GM12878 (cell line): ENCODE measurements at regions not wholly inside any gene's neighbourhood (a gene's known extent, or its start where the extent isn't known, plus 50 kb on each side); places are given as distances from the start of the nearest gene placed in this dataset.

Source experiments
- ATAC-seq: fragments of 200-7000 bp; cut with Tn5 transposase; 3 replicates; pipeline ENCODE4 v1.9.1; 2020; ENCODE audit warnings: mild to moderate bottlenecking, moderate library complexity
- BruUV-seq: library from RNA; stranded (reverse); fragments of 400-500 nt; replicated peaks from 2 replicates; lab custom pipeline; 2021; lab: Mats Ljungman, UMichigan
- CTCF ChIA-PET: fragments of 300-600 bp; sonication (Branson Sonifier 250); formaldehyde crosslinking; extraction: SDS; loops from one replicate; lab custom pipeline; 2021; ENCODE audit warnings: inconsistent platforms; lab: Yijun Ruan, JAX
- POLR2A ChIA-PET: fragments of 350-600 bp; formaldehyde crosslinking; extraction: SDS; loops from one replicate; lab custom pipeline; 2021; ENCODE audit warnings: inconsistent platforms; lab: Charles Lee
- RAD21 ChIA-PET: fragments of 300-600 bp; sonication (Branson Sonifier 250); formaldehyde crosslinking; loops from one replicate; lab custom pipeline; 2023; ENCODE audit warnings: antibody characterized with exemption; ENCODE audit not compliant: unreplicated experiment; lab: Charles Lee
- SMC1A ChIA-PET: fragments of 300-600 bp; sonication (Branson Sonifier 250); formaldehyde crosslinking; loops from one replicate; lab custom pipeline; 2023; ENCODE audit not compliant: unreplicated experiment, uncharacterized antibody; lab: Charles Lee
- DNase-seq: peaks from one replicate; pipeline ENCODE4 v3.0.0-alpha.2; 2011; ENCODE audit warnings: low read depth, low spot score
- FAIRE-seq: peaks from 3 replicates; lab custom pipeline; 2011; peaks lifted over from hg19 to GRCh38; lab: Jason Lieb, UNC
- H2AFZ ChIP-seq: 2 replicates; pipeline ENCODE4 v1.6.0; 2011; ENCODE audit warnings: low read depth, low read length, control low read depth; ENCODE audit not compliant: control insufficient read depth
- H3K27ac ChIP-seq: 2 replicates; pipeline ENCODE4 v1.5.1; 2011; ENCODE audit warnings: control low read depth; ENCODE audit not compliant: control insufficient read depth, insufficient read depth
- H3K27me3 ChIP-seq, 2 experiments: replicated peaks in 1 of 2; 2 replicates each; pipeline versions ENCODE4 v1.6.0 to v1.6.1; 2011; ENCODE audit warnings: low read length in 1 of 2; ENCODE audit not compliant: control insufficient read depth in 2 of 2, insufficient read depth in 2 of 2
- H3K36me3 ChIP-seq, 2 experiments: 2 replicates each; pipeline ENCODE4 v1.5.1; 2011; ENCODE audit warnings: low read length in 1 of 2; ENCODE audit not compliant: control insufficient read depth in 2 of 2, insufficient read depth in 2 of 2
- H3K4me1 ChIP-seq: 2 replicates; pipeline ENCODE4 v1.6.1; 2011; ENCODE audit warnings: mild to moderate bottlenecking, low read length, moderate library complexity, mixed read lengths; ENCODE audit not compliant: control insufficient read depth, insufficient read depth
- H3K4me2 ChIP-seq: 2 replicates; pipeline ENCODE4 v1.6.0; 2011; ENCODE audit warnings: control low read depth; ENCODE audit not compliant: control insufficient read depth, insufficient read depth
- H3K4me3 ChIP-seq: fragments of 200-600 bp; sonication (generic); 2 replicates; pipeline ENCODE4 v1.5.1; 2016
- H3K79me2 ChIP-seq: 2 replicates; pipeline ENCODE4 v1.6.0; 2011; ENCODE audit warnings: low read length; ENCODE audit not compliant: control insufficient read depth, insufficient read depth
- H3K9ac ChIP-seq: 2 replicates; pipeline ENCODE4 v1.8.0; 2011; ENCODE audit warnings: low read length, control low read depth, mixed read lengths; ENCODE audit not compliant: control insufficient read depth, insufficient read depth
- H3K9me3 ChIP-seq: replicated peaks from 3 replicates; pipeline ENCODE4 v1.5.1; 2011; ENCODE audit warnings: mild to moderate bottlenecking, low read length; ENCODE audit not compliant: control insufficient read depth, insufficient read depth
- H4K20me1 ChIP-seq: 2 replicates; pipeline ENCODE4 v1.6.0; 2011; ENCODE audit not compliant: control insufficient read depth, insufficient read depth
- NR2F1 ChIP-seq: fragments of 450-650 bp; conservative IDR thresholded peaks from 2 replicates; pipeline ENCODE4 v1.6.1; 2017; ENCODE audit warnings: mild to moderate bottlenecking
- POU2F2 ChIP-seq: IDR thresholded peaks from 3 replicates; pipeline ENCODE4 v1.6.1; 2011; ENCODE audit warnings: low read depth, mild to moderate bottlenecking, low read length, borderline replicate concordance
- SPI1 ChIP-seq: IDR thresholded peaks from 2 replicates; pipeline ENCODE4 v1.6.1; 2011; ENCODE audit warnings: low read depth, mild to moderate bottlenecking, low read length, moderate library complexity, borderline replicate concordance; ENCODE audit not compliant: insufficient read depth
- WGBS: methylation state at CpG from one replicate; pipeline ENCODE4 v1.1.6; 2016; ENCODE audit warnings: low lambda C conversion rate; ENCODE audit not compliant: insufficient replicate concordance, insufficient coverage; ENCODE audit errors: missing lambda C conversion rate; 5-methylcytosine and 5-hydroxymethylcytosine counted together
- in situ Hi-C: fragments of 300-500 bp; cut with MboI; formaldehyde crosslinking; loops from 9 replicates; pipeline ENCODE4 v1.14.3; 2018; ENCODE audit warnings: mixed read lengths
- intact Hi-C: fragments of 100-400 bp; cut with micrococcal nuclease; formaldehyde crosslinking; loops from one replicate; pipeline ENCODE4 v1.14.2; 2022; ENCODE audit not compliant: unreplicated experiment
- TF ChIP-seq, protein P1 (sequence below): fragments of 450-650 bp; IDR thresholded peaks from 2 replicates; pipeline ENCODE4 v1.6.1; 2018; ENCODE audit warnings: mild to moderate bottlenecking, low read depth, moderate library complexity; ENCODE audit not compliant: partially characterized antibody
- TF ChIP-seq, protein P2 (sequence below): IDR thresholded peaks from 2 replicates; pipeline ENCODE4 v1.6.1; 2011; ENCODE audit warnings: borderline replicate concordance, low read depth, mild to moderate bottlenecking, moderate library complexity, mixed read lengths, low read length; ENCODE audit not compliant: insufficient read depth; ENCODE audit errors: extremely low read length

DNA sequence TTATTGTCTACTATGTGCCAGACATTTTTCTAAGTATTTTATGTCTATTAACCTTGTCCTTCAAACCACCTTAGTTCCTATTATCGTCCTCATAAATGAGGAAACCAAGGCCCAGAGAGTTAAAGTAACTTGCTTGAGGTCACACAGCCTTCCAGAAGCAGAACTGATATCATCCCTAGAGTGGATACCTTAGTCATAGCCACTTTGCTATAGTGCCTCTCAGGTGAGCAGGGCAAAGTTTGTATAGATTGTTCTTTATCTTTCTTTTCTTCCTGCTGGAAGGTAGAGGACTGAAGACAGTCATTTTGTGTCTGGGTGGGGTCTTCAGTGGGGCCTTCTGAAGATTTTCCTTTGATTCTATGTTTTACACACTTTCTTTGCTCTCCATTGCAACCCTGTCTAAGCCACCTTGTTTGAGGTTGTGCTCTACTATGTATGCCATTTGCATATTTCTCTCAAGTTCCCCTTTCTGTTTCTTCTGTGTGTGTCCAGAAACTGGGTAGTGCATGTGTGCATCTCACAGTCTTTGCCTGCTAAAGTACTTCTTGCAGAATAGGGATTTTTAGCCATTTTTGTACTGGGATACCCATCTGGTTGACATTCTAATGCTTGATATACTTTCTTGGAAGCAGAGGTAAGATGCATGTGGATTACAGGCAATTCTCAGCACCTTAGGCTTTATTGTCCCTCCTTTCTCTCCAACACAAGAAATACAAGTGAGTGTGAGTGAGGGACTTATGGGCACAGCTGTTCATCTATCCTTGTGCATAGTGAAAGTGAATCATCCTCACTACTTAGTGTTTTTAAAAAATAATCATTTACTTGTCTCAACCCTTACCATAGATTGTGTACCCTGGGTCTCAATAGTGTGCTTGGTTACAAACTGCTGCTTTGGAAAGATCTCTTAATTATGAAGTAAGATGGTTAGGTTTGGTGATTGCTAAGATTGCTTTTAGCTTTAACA lies 207.6 kb upstream of the HMCN1 start:
- H4K20me1 ChIP-seq = no peaks in the 10 kb centered on the region
- H3K27ac ChIP-seq = no peak overlapping the region
- H3K9ac ChIP-seq = no peak overlapping the region
- TF ChIP-seq, protein P1, sequence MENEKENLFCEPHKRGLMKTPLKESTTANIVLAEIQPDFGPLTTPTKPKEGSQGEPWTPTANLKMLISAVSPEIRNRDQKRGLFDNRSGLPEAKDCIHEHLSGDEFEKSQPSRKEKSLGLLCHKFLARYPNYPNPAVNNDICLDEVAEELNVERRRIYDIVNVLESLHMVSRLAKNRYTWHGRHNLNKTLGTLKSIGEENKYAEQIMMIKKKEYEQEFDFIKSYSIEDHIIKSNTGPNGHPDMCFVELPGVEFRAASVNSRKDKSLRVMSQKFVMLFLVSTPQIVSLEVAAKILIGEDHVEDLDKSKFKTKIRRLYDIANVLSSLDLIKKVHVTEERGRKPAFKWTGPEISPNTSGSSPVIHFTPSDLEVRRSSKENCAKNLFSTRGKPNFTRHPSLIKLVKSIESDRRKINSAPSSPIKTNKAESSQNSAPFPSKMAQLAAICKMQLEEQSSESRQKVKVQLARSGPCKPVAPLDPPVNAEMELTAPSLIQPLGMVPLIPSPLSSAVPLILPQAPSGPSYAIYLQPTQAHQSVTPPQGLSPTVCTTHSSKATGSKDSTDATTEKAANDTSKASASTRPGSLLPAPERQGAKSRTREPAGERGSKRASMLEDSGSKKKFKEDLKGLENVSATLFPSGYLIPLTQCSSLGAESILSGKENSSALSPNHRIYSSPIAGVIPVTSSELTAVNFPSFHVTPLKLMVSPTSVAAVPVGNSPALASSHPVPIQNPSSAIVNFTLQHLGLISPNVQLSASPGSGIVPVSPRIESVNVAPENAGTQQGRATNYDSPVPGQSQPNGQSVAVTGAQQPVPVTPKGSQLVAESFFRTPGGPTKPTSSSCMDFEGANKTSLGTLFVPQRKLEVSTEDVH = no peak
- TF ChIP-seq, protein P2, sequence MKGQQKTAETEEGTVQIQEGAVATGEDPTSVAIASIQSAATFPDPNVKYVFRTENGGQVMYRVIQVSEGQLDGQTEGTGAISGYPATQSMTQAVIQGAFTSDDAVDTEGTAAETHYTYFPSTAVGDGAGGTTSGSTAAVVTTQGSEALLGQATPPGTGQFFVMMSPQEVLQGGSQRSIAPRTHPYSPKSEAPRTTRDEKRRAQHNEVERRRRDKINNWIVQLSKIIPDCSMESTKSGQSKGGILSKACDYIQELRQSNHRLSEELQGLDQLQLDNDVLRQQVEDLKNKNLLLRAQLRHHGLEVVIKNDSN = no peak
- TF ChIP-seq NR2F1 = no peak
- 0 out of 2 replicates have a peak, but pooled peaks have one; percentile 2 for TF ChIP-seq SPI1
- TF ChIP-seq POU2F2 = peak; percentile 96
- no peaks in the 10 kb centered on the region for H3K36me3 ChIP-seq
- ATAC-seq (peak; percentile 95), FAIRE-seq (peak; percentile 65), DNase-seq (peak; percentile 27)
- H2AFZ ChIP-seq = no peak overlapping the region
- H3K4me2 ChIP-seq = peak overlapping the region; percentile 6
- ChIA-PET POLR2A (interaction anchor here (0.6 kb wide), 1 partner anchor 201 kb away, joined by 3 read pairs; no protein-coding TSS in a partner anchor), RAD21 (no interaction called here), CTCF (no interaction called here), SMC1A (interaction anchor here (0.8 kb wide), 1 partner anchor 37 kb away, joined by 3 read pairs; no protein-coding TSS in a partner anchor)
- H3K4me3 ChIP-seq = no peak overlapping the region
- H3K79me2 ChIP-seq = no peaks in the 10 kb centered on the region
- H3K9me3 ChIP-seq = no peaks in the 10 kb centered on the region; the same call in 2 of the 3 replicates
- intact Hi-C loops = no loop called here
- no TSS peak for BruUV-seq
- no peaks in the 10 kb centered on the region for H3K27me3 ChIP-seq
- 0% methylated on average over 1 of the region's 1 CpG for WGBS
- H3K4me1 ChIP-seq = 0 out of 2 replicates have a peak, but pooled peaks cover 8% of the 10 kb centered on the region
- in situ Hi-C loops = no loop called here
